Stomach (tissue), 4 donors: ENCODE measurements at regions not wholly inside any gene's neighbourhood (a gene's known extent, or its start where the extent isn't known, plus 50 kb on each side); places are given as distances from the start of the nearest gene placed in this dataset.

Source experiments
- CTCF ChIP-seq, 7 experiments: fragments of 450-650 bp in 4 of 7; fragments of 200-600 bp in 3 of 7; sonication (generic) in 3 of 7; IDR thresholded peaks; one replicate each; pipeline ENCODE4 v1.5.1; 2016 to 2019; ENCODE audit warnings: antibody characterized with exemption in 7 of 7, control low read depth in 2 of 7, mild to moderate bottlenecking in 1 of 7
- EP300 ChIP-seq: sonication (generic); formaldehyde crosslinking; IDR thresholded peaks from one replicate; pipeline ENCODE4 v1.6.1; 2017; ENCODE audit warnings: antibody characterized with exemption
- POLR2A ChIP-seq, 4 donors: fragments of 450-650 bp; IDR thresholded peaks; one replicate each; pipeline ENCODE4 v1.6.1; 2016; ENCODE audit warnings: antibody characterized with exemption in 4 of 4, control low read depth in 2 of 4, mild to moderate bottlenecking in 1 of 4, moderate library complexity in 1 of 4
- POLR2AphosphoS5 ChIP-seq, 3 donors: sonication (generic); formaldehyde crosslinking; IDR thresholded peaks; one replicate each; pipeline ENCODE4 v1.6.1; 2016; ENCODE audit warnings: antibody characterized with exemption in 3 of 3

- TF ChIP-seq CTCF (IDR thresholded peaks at IDR 0.05) (no peak), POLR2AphosphoS5 (IDR thresholded peaks at IDR 0.05) (no peak), POLR2A (IDR thresholded peaks at IDR 0.05) (no peak), EP300 (no peak)
These were observed 90.1 kb downstream of the OAT start for GRCh38 chr10:124328477-124329220.
